ENCODE measurements at regions not wholly inside any gene's neighbourhood (a gene's known extent, or its start where the extent isn't known, plus 50 kb on each side); places are given as distances from the start of the nearest gene placed in this dataset.

GRCh38 chr9:14488421-14489190 lies 174.7 kb upstream of the NFIB start:
- Histone ChIP-seq H4K20me1 (replicated peaks; ENCODE audit: control insufficient read depth, extremely low read depth, insufficient read depth, low read length) (no peaks in the 10 kb centered on the region), H3K36me3 (ENCODE audit: control insufficient read depth in 2 of 2, extremely low read depth in 1 of 2, insufficient read depth in 2 of 2, low read length in 2 of 2) (no peaks in the 10 kb centered on the region), H3K4me3 (replicated peaks in 1 of 3; ENCODE audit: insufficient read depth in 1 of 3, low read depth in 1 of 3, low read length in 3 of 3) (no peak overlapping the region), H3K9me3 (replicated peaks; ENCODE audit: control insufficient read depth, insufficient read depth, low read length) (no peaks in the 10 kb centered on the region), H3K27me3 (ENCODE audit: control insufficient read depth in 2 of 2, insufficient read depth in 2 of 2, low read length in 2 of 2) (no peaks in the 10 kb centered on the region), H3K9ac (replicated peaks; ENCODE audit: extremely low read depth, insufficient read depth, low read length) (no peak overlapping the region), H2AFZ (ENCODE audit: low read depth, low read length) (no peak overlapping the region), H3K27ac (ENCODE audit: insufficient read depth, low read depth, low read length) (no peak overlapping the region), H3K79me2 (ENCODE audit: control insufficient read depth, insufficient read depth, low read length) (no peaks in the 10 kb centered on the region), H3K9me1 (replicated peaks; ENCODE audit: control insufficient read depth, extremely low read depth, insufficient read depth, low read length) (no peaks in the 10 kb centered on the region), H3K4me2 (ENCODE audit: insufficient read depth, low read length) (no peak overlapping the region), H3K4me1 (ENCODE audit: control insufficient read depth, extremely low read depth, insufficient read depth, low read length) (peaks cover 2% of the 10 kb centered on the region)
- TF ChIP-seq JUN (IDR thresholded peaks at IDR 0.05; ENCODE audit: borderline replicate concordance, insufficient read depth, insufficient read length, low read depth): no peak
- no peak for TF ChIP-seq CTCF (IDR thresholded peaks at IDR 0.05; ENCODE audit: extremely low read depth in 1 of 2, insufficient read depth in 1 of 2, low read depth in 1 of 2, low read length in 2 of 2)
- TF ChIP-seq POLR2AphosphoS5 (IDR thresholded peaks at IDR 0.05; ENCODE audit: insufficient read depth, low read depth, low read length): no peak
- no peak for TF ChIP-seq EZH2 (IDR thresholded peaks at IDR 0.05; ENCODE audit: borderline replicate concordance, low read depth, low read length, severe bottlenecking)
- TF ChIP-seq MYC (IDR thresholded peaks at IDR 0.05; ENCODE audit: low read depth, low read length): no peak
- TF ChIP-seq, protein P1, sequence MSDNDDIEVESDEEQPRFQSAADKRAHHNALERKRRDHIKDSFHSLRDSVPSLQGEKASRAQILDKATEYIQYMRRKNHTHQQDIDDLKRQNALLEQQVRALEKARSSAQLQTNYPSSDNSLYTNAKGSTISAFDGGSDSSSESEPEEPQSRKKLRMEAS (IDR thresholded peaks at IDR 0.05; ENCODE audit: insufficient read depth, insufficient read length): no peak
- no peak for TF ChIP-seq POLR2A (IDR thresholded peaks at IDR 0.05; ENCODE audit: low read depth, low read length)
- no peak for TF ChIP-seq GATA2 (IDR thresholded peaks at IDR 0.05; ENCODE audit: insufficient read depth, insufficient read length, low read depth, low read length)
- no peak for TF ChIP-seq FOS (IDR thresholded peaks at IDR 0.05; ENCODE audit: borderline replicate concordance, insufficient read depth, low read length)
- intact Hi-C loops (cut with micrococcal nuclease): no loop called here
- dilution Hi-C loops (cut with MboI; ENCODE audit: extremely low pct_ligation_motif_present, low sequenced_read_pairs): no loop called here
- no TSS peak for BruUV-seq (replicated peaks)
- FAIRE-seq (no peak), DNase-seq (ENCODE audit: low read depth, low spot score) (no peak)
- ChIA-PET POLR2A (no interaction called here), CTCF (interaction anchor here (0.9 to 1.5 kb wide), 2 partner anchors 10 to 12 kb away, joined by 3 to 4 read pairs; no protein-coding TSS in a partner anchor)
